A549 (cell line): ENCODE measurements at regions not wholly inside any gene's neighbourhood (a gene's known extent, or its start where the extent isn't known, plus 50 kb on each side); places are given as distances from the start of the nearest gene placed in this dataset.

ENCODE experiments used
- CEBPB ChIP-seq, 2 experiments: fragments of >200 bp in 1 of 2; sonication (Bioruptor Twin) in 1 of 2; formaldehyde crosslinking in 1 of 2; IDR thresholded peaks; 2 replicates each; pipeline ENCODE4 v1.6.1; 2012 to 2016
- HDAC2 ChIP-seq: fragments of 200-600 bp; sonication (generic); IDR thresholded peaks from 2 replicates; pipeline ENCODE4 v1.6.1; 2016
- POLR2A ChIP-seq: IDR thresholded peaks from 2 replicates; pipeline ENCODE4 v1.6.1; 2012; ENCODE audit warnings: mild to moderate bottlenecking, low read length
- RAD21 ChIP-seq, 2 experiments: fragments of >200 bp in 1 of 2; sonication (Bioruptor Twin) in 1 of 2; formaldehyde crosslinking in 1 of 2; IDR thresholded peaks in 1 of 2; conservative IDR thresholded peaks in 1 of 2; 2 replicates in 1 of 2; 3 replicates in 1 of 2; pipeline ENCODE4 v1.6.1; 2012 to 2018; ENCODE audit warnings: inconsistent platforms in 1 of 2
- RFX5 ChIP-seq: fragments of 450-650 bp; IDR thresholded peaks from 2 replicates; pipeline ENCODE4 v1.7.1; 2014; ENCODE audit warnings: antibody characterized with exemption, mild to moderate bottlenecking, moderate library complexity
- TF ChIP-seq, protein P1 (sequence below): fragments of >200 bp; sonication (Bioruptor Twin); formaldehyde crosslinking; IDR thresholded peaks from 3 replicates; pipeline ENCODE4 v1.5.1; 2016

DNA sequence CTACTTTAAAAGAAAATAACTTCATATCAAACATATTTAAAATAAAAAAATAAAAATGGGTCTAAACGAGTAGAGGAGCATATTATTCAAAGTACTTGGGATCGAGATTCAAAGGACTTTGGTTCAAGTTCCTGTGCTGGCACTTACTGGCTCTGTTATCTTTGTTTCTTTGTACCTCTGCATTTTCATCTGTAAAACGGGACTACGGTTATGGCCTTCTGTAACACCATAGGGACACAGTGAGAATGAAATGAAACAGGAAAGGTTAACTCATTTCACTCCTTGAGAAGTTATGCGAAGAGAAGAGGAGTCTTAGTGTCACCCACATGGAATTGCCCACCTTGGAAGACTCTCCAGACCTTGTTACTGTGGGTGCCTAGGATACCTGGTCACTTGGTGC lies 379.1 kb upstream of the CCL2 start:
- TF ChIP-seq, protein P1, sequence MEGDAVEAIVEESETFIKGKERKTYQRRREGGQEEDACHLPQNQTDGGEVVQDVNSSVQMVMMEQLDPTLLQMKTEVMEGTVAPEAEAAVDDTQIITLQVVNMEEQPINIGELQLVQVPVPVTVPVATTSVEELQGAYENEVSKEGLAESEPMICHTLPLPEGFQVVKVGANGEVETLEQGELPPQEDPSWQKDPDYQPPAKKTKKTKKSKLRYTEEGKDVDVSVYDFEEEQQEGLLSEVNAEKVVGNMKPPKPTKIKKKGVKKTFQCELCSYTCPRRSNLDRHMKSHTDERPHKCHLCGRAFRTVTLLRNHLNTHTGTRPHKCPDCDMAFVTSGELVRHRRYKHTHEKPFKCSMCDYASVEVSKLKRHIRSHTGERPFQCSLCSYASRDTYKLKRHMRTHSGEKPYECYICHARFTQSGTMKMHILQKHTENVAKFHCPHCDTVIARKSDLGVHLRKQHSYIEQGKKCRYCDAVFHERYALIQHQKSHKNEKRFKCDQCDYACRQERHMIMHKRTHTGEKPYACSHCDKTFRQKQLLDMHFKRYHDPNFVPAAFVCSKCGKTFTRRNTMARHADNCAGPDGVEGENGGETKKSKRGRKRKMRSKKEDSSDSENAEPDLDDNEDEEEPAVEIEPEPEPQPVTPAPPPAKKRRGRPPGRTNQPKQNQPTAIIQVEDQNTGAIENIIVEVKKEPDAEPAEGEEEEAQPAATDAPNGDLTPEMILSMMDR, result no peak
- TF ChIP-seq RAD21 (conservative IDR thresholded peaks at IDR 0.05 in 1 of 2, IDR thresholded peaks at IDR 0.05 in 1 of 2) (no peak), POLR2A (no peak), HDAC2 (no peak), CEBPB (IDR thresholded peaks at IDR 0.05) (no peak), RFX5 (no peak)
